ENCODE measurements at regions not wholly inside any gene's neighbourhood (a gene's known extent, or its start where the extent isn't known, plus 50 kb on each side); places are given as distances from the start of the nearest gene placed in this dataset.
"Not testable (repeated sequence)": the region's sequence is repeated elsewhere in the genome, so short reads cannot be mapped to it uniquely, and the experiment has no call there.

GRCh38 chr20:29447517-29448484, 1809.7 kb upstream of the DEFB115 start:
- DNase-seq; H3K27ac ChIP-seq; H3K4me1 ChIP-seq; H3K36me3 ChIP-seq; intact Hi-C loops (cut with DNase I; ENCODE audit: low total_unique reads); H3K9me3 ChIP-seq: not testable (repeated sequence)
- H3K4me3 ChIP-seq = peak overlapping the region in 1 of 2 donors; percentile 18
- H3K27me3 ChIP-seq = peaks cover 0 to 17% of the 10 kb centered on the region in 2 donors

GRCh38 chr20:29448806-29449470, 1808.5 kb upstream of the DEFB115 start:
- H3K36me3 ChIP-seq = no peaks in the 10 kb centered on the region
- no peaks in the 10 kb centered on the region for H3K4me1 ChIP-seq
- no peak overlapping the region for H3K27ac ChIP-seq
- intact Hi-C loops (cut with DNase I; ENCODE audit: low total_unique reads) = no loop called here
- H3K27me3 ChIP-seq = peaks cover 0 to 17% of the 10 kb centered on the region in 2 donors
- TF ChIP-seq, protein P1, sequence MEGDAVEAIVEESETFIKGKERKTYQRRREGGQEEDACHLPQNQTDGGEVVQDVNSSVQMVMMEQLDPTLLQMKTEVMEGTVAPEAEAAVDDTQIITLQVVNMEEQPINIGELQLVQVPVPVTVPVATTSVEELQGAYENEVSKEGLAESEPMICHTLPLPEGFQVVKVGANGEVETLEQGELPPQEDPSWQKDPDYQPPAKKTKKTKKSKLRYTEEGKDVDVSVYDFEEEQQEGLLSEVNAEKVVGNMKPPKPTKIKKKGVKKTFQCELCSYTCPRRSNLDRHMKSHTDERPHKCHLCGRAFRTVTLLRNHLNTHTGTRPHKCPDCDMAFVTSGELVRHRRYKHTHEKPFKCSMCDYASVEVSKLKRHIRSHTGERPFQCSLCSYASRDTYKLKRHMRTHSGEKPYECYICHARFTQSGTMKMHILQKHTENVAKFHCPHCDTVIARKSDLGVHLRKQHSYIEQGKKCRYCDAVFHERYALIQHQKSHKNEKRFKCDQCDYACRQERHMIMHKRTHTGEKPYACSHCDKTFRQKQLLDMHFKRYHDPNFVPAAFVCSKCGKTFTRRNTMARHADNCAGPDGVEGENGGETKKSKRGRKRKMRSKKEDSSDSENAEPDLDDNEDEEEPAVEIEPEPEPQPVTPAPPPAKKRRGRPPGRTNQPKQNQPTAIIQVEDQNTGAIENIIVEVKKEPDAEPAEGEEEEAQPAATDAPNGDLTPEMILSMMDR (IDR thresholded peaks at IDR 0.05) = no peak
- H3K9me3 ChIP-seq = peaks cover 0 to 4% (median 0%) of the 10 kb centered on the region in 3 donors
- H3K4me3 ChIP-seq = no peak overlapping the region
- no peak for DNase-seq

DNA sequence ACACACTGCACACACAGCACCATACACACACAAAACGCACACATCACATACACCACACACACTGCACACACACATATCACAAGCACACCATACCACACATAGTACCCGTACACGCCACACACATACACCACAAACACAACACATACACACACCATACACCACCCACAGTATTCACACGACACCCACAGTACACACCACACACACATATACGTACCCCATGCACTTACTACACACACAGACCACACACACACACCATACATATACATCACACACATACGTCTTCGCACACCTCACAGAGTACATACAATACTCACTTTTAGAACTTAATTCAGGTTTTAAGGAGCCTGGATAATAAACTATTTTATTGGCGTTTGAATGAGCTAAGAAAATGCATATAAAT, 1805.3 kb upstream of the DEFB115 start:
- no peak overlapping the region for H3K4me3 ChIP-seq
- no peak for DNase-seq
- no peaks in the 10 kb centered on the region for H3K36me3 ChIP-seq
- no peak overlapping the region for H3K27ac ChIP-seq
- intact Hi-C loops (cut with DNase I; ENCODE audit: low total_unique reads) = no loop called here
- no peaks in the 10 kb centered on the region for H3K4me1 ChIP-seq
- H3K9me3 ChIP-seq = peaks cover 0 to 4% (median 0%) of the 10 kb centered on the region in 3 donors
- peaks cover 0 to 16% of the 10 kb centered on the region in 2 donors for H3K27me3 ChIP-seq
- TF ChIP-seq, protein P1 (IDR thresholded peaks at IDR 0.05) = no peak

DNA sequence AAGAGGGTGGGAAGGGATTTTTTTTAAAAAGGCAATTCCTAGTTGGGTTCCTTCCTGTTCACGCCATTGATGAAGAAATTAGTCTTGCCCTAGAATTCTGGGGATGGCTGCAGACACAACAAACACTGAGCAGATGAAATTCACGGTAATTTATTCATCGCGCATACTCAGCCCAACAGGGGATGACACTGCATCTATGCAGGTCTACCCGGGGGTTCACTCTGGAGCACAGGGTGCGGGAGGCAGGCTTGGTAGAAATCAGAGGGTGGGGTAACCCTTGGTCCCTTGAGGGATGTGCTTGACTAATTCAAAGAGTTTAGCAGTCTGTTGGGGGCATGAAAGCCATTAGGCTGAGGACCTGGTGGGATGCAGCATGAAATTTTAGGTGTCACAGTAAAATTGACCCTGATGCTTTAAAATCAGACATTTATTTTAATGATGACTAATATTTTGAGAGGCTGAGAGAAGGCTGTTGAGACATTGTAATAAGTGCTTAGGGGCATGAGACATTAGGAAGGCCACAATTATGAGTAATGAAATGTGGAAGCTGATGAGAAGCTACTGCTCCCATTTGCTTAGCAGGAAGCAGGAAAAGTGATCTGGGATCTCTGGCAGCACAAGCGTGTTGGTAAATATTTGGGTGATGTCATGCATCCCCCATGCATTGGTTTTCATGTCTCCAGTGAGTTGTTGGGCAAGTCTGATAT, 1800.3 kb upstream of the DEFB115 start:
- H3K27ac ChIP-seq; H3K36me3 ChIP-seq; H3K4me1 ChIP-seq; DNase-seq; H3K4me3 ChIP-seq; intact Hi-C loops (cut with DNase I; ENCODE audit: low total_unique reads); H3K27me3 ChIP-seq; H3K9me3 ChIP-seq: not testable (repeated sequence)

- intact Hi-C loops (cut with DNase I; ENCODE audit: low total_unique reads) = no loop called here
- Histone ChIP-seq H3K4me1 (no peaks in the 10 kb centered on the region), H3K36me3 (no peaks in the 10 kb centered on the region), H3K27me3 (no peaks in the 10 kb centered on the region), H3K4me3 (no peak overlapping the region), H3K27ac (no peak overlapping the region), H3K9me3 (no peaks in the 10 kb centered on the region)
- TF ChIP-seq, protein P1 (IDR thresholded peaks at IDR 0.05) = no peak
- DNase-seq = no peak
Measured at GRCh38 chr20:29472606-29473005, 1784.9 kb upstream of the DEFB115 start.

DNA sequence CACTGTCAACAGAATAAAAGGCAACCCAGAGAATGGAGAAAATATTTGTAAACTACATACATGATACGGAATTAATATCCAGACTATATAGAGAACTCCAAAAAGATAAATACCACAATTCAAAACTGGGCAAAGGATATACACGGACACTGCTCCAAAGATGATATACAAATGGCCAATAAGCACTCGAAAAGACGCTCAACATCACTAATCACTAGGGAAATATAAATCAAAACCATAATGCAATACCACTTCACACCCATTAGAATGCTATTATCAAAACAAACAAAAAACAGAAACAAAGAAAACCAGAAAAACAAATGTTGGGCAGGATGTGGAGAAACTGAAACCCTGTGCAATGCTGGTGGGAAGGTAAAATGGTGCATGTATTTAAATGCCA, 1764.6 kb upstream of the DEFB115 start:
- intact Hi-C loops (cut with DNase I; ENCODE audit: low total_unique reads); H3K4me3 ChIP-seq; H3K36me3 ChIP-seq; H3K4me1 ChIP-seq; DNase-seq; H3K27me3 ChIP-seq; H3K27ac ChIP-seq: not testable (repeated sequence)
- peaks cover 0 to 12% (median 10%) of the 10 kb centered on the region in 3 donors for H3K9me3 ChIP-seq

- peak in 1 of 2 donors; percentile 50 for DNase-seq
- H3K36me3 ChIP-seq; H3K27me3 ChIP-seq; H3K4me1 ChIP-seq; intact Hi-C loops (cut with DNase I; ENCODE audit: low total_unique reads): not testable (repeated sequence)
- Histone ChIP-seq H3K9me3 (peaks cover 0 to 13% (median 10%) of the 10 kb centered on the region in 3 donors), H3K27ac (peak overlapping the region in 1 of 2 donors; percentile 55), H3K4me3 (peak overlapping the region; percentile 10 to 64)
Measured at GRCh38 chr20:29496767-29497166, 1760.7 kb upstream of the DEFB115 start.
